GM19468 (cell line): ENCODE measurements at regions not wholly inside any gene's neighbourhood (a gene's known extent, or its start where the extent isn't known, plus 50 kb on each side); places are given as distances from the start of the nearest gene placed in this dataset.

Source experiments
- ATAC-seq: cut with Tn5 transposase; IDR thresholded peaks from one replicate; pipeline ENCODE4 v1.9.1; 2021; ENCODE audit warnings: mild to moderate bottlenecking, moderate library complexity, moderate number of reproducible peaks; ENCODE audit not compliant: unreplicated experiment; ENCODE audit errors: extremely low read depth

DNA sequence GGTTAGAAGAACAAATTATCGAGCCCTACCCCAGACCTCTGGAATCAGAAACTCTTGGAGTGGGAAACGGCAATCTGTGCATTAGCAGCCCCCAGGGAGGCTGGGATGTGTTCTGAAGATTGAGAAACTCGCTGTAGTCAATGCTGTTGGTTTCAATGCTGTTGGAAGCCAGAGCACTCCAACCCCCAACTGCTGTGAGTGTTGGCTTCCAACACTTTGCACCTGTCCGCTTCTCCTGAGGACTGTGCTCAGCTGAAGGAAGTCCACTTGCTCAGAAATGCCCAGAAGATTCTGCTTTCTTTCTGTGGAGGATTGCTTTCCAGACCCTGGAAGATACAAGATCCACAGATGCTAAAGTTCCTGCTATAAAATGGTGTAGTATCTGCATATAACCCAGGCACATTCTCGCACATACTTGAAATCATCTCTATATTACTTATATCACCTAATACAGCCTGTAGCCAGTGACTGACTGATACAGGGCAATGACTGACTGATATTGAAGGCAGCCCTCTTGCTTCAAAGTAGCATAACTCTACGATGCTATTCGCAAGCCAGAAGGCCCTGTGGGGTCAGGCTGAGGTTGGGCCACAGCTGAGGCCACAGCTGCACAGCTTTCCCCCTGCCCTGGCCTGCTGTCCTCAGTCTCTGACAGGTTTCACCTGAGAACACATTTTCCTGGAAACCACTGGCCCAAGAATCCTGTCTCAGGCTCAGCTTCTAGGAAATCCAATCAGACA lies 757.7 kb upstream of the ID2 start:
- ATAC-seq, result no peak

GRCh38 chr2:7925506-7925905 lies 756.4 kb upstream of the ID2 start:
- no peak for ATAC-seq

- ATAC-seq, result no peak
Measured at GRCh38 chr2:7927691-7928090, 754.2 kb upstream of the ID2 start.

GRCh38 chr2:7929281-7929680 lies 752.6 kb upstream of the ID2 start:
- ATAC-seq, result no peak

DNA sequence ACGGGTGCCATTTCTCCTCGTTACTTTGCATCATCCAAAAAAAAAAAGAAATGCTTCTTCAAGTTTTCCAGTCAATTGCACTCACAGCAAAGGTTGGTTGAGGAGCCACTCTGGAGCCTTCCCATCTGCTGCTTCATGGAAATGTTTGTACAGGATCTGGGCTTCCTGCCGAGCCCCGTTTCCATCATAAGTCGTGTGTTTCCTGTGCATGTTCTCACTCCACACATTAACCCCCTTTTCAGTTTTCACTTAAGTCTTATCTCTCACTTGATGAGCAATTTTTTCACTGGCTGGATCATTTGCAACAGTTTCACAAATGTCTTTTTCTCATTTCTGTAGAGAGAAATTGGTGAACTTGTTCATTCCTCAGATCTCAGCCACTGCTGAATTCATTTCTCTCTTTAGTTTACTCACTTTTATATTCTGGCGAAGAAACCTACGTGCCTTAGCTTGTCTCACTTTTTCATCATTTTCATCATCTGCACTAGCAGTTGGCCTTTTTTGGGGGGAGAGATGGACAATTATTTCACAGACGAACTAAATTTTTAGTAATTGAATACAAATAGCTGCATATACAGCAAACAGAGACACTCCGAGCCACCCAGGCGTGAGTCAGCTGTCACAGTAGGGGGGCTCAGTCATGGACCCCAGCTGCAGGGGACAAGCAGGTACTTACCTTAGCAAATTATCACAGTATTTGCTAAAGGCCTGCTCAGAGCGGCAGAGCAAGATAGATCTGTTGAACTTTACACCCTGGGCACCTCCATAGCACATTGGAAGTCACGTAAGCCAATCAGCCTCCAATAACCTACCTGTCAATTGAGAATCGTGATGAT lies 750.8 kb upstream of the ID2 start:
- ATAC-seq, result no peak

- ATAC-seq, result no peak
Measured at GRCh38 chr2:7931808-7932207, 750.0 kb upstream of the ID2 start.

DNA sequence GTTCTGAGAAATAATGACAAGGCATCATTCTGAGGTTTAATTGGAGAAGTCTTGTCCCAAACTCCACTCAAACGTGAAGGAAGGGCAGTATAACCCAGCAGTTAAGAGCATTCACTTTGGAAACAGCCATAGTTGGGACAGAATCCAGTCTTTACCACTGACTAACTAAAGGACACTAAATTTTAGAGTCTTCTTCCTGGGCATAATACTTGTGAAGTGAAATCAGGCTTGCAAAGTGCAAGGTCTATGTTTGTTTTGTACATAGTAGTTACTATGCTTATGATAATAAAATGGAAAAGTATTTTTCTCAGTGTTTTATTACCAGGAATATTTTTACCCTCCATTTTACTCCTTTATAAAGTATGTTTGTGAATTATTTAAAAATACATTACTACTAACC lies 748.2 kb upstream of the ID2 start:
- no peak for ATAC-seq

DNA sequence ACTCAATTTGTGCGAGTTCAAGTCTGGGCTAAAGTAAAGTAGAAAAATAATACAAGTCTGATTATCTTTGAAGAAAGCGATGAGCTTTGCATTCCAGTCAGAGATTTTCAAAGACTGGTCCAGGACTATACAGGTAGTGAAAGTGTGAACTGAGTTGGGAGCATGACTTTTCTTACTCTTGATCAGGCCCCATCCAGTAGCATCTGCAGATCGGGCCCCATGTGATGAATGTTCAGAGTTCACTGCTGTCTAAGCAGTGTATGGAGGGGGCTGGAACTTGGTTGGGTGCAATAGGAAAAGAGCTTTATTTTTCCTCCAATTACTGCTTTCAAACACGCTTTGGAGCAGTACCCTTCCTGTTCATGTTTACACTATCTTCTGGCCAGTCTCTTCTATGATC lies 747.4 kb upstream of the ID2 start:
- ATAC-seq, result no peak

DNA sequence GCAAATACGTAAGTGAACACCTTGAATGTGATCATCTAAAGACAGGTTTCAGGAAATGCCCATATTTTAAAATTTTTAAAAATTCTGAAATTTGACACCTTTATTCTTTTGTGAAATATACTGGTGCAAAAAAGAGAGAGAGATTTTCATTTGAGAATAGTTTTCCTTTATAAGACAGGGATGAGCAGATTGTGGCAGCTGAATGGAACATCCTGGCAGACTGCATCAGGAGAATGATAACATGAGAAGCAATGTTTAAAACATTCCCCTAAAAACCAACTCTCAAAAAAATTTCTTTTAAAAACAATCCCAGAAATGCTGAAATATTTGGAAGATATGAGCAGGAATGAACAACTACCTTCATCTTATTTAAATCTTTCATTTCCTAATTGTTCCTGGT lies 744.8 kb upstream of the ID2 start:
- no peak for ATAC-seq

GRCh38 chr2:7940723-7941122 lies 741.1 kb upstream of the ID2 start:
- ATAC-seq, result no peak

GRCh38 chr2:7943446-7943845 lies 738.4 kb upstream of the ID2 start:
- ATAC-seq, result no peak

GRCh38 chr2:7945026-7945425 lies 736.8 kb upstream of the ID2 start:
- no peak for ATAC-seq

- ATAC-seq, result no peak
Measured at GRCh38 chr2:7950035-7950612, 731.7 kb upstream of the ID2 start.

GRCh38 chr2:7951001-7951400 lies 730.9 kb upstream of the ID2 start:
- ATAC-seq, result no peak

DNA sequence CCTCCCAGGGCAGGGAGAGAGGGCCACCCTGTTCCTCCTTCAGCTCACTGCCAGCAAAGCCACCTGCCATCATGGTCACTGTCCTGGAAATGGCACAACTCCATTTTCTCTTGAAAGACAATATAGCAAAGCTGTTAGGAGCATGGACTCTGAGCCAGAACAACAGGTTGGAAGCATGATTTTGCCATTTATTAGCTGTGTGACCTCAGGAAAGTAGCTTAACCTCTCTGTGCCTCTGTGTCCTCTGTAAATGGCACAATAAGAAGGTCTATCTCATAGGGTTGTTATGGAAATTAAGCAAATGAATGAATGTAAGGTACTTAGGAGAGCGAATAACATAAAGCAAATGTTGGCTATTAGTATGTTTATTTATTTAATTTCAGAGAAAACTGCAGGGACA lies 730.4 kb upstream of the ID2 start:
- no peak for ATAC-seq

- no peak for ATAC-seq
Measured at GRCh38 chr2:7952046-7952745, 729.7 kb upstream of the ID2 start.

DNA sequence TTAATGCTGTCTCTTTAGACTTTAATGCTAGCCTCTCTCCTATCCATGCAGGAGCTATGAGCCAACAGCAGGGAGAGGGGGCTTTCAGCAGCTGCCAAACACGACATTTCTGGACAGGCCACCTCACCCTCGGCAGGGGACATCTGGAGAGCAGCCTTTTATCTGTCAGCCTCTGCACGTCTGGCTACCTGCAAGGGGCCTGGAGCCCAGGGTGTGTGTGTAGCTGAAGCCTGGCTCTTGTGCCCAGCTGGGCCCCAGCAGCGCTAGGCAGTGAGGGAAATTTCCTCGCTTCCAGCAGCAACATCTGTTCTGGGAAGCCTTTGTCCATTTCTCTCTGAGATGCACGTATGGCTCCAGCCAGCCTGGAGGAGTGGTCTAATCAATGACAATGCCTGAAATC lies 728.7 kb upstream of the ID2 start:
- ATAC-seq, result no peak

- ATAC-seq, result no peak
Measured at GRCh38 chr2:7954234-7954633, 727.6 kb upstream of the ID2 start.

DNA sequence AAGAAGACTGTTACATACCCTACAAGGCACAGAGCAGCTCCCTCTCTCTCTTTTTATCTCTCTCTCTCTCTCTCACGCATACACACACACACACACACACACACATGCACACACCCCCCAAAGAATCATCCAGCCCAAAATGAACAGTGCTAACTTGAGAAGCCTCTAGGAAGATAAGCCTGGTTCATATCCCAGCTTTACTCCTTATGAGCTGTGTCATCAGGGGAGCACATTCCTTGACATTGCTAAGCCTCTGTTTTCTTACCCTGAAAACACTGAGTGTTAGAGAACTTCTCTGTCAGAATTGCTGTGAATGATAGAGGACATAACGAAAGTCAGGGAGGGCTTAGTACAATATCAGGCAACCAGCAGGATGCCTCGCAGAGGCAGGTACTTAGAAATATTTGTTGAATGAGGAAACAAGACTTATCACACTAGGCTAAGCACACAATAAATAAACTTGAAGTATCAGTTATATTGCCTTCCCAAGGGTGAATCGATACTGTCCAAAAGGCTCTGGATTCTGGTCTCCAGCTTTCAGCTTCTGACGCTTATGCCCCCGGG lies 725.6 kb upstream of the ID2 start:
- no peak for ATAC-seq

DNA sequence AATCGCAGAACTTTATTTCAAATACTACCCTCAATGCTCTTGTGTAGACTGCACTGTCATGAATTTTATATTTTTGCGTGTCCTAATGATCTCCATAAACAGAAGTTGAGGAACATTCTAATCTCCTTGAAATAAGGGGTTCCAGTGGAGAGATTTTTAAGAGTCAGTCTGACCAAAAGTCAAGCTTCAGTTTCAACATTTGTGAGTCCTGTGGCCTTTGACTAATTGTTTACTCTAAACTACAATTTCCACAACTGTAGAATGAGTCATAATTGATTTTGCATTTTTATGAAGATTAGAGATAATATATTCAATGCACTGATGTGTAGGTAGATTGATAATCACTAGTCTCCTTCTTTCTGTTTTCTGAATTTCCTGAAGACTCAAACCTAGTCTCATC lies 720.3 kb upstream of the ID2 start:
- ATAC-seq, result no peak
